ENCODE measurements at regions not wholly inside any gene's neighbourhood (a gene's known extent, or its start where the extent isn't known, plus 50 kb on each side); places are given as distances from the start of the nearest gene placed in this dataset.
"Not testable (repeated sequence)": the region's sequence is repeated elsewhere in the genome, so short reads cannot be mapped to it uniquely, and the experiment has no call there.

GRCh38 chr10:106378251-106378650 lies 786.3 kb downstream of the SORCS1 start:
- no peak for FAIRE-seq

- FAIRE-seq: no peak
Measured at GRCh38 chr10:106370751-106371150, 793.8 kb downstream of the SORCS1 start.

GRCh38 chr10:106360870-106361269 lies 803.6 kb downstream of the SORCS1 start:
- FAIRE-seq: no peak

- FAIRE-seq: no peak
Measured at GRCh38 chr10:106355450-106355849, 809.1 kb downstream of the SORCS1 start.

- FAIRE-seq: no peak
Measured at GRCh38 chr10:106348933-106349332, 815.6 kb downstream of the SORCS1 start.

GRCh38 chr10:106347547-106347946 lies 817.0 kb downstream of the SORCS1 start:
- no peak for FAIRE-seq

- FAIRE-seq: not testable (repeated sequence)
Measured at GRCh38 chr10:106343539-106343938, 821.0 kb downstream of the SORCS1 start.

- FAIRE-seq: no peak
Measured at GRCh38 chr10:106341356-106341755, 823.1 kb downstream of the SORCS1 start.

GRCh38 chr10:106338486-106338885 lies 826.0 kb downstream of the SORCS1 start:
- FAIRE-seq: no peak

GRCh38 chr10:106336874-106337273 lies 827.6 kb downstream of the SORCS1 start:
- no peak for FAIRE-seq

- FAIRE-seq: no peak
Measured at GRCh38 chr10:106327747-106328146, 836.8 kb downstream of the SORCS1 start.

- FAIRE-seq: no peak
Measured at GRCh38 chr10:106320876-106321275, 843.6 kb downstream of the SORCS1 start.

- no peak for FAIRE-seq
Measured at GRCh38 chr10:106320078-106320477, 844.4 kb downstream of the SORCS1 start.

- no peak for FAIRE-seq
Measured at GRCh38 chr10:106317554-106317953, 847.0 kb downstream of the SORCS1 start.

GRCh38 chr10:106313041-106313440 lies 851.5 kb downstream of the SORCS1 start:
- FAIRE-seq: no peak

- no peak for FAIRE-seq
Measured at GRCh38 chr10:106312087-106312486, 852.4 kb downstream of the SORCS1 start.

- no peak for FAIRE-seq
Measured at GRCh38 chr10:106311590-106311989, 852.9 kb downstream of the SORCS1 start.

- FAIRE-seq: no peak
Measured at GRCh38 chr10:106310596-106310995, 853.9 kb downstream of the SORCS1 start.

GRCh38 chr10:106309376-106309775 lies 855.1 kb downstream of the SORCS1 start:
- FAIRE-seq: no peak

GRCh38 chr10:106308284-106308683 lies 856.2 kb downstream of the SORCS1 start:
- no peak for FAIRE-seq

- FAIRE-seq: no peak
Measured at GRCh38 chr10:106304056-106304455, 860.5 kb downstream of the SORCS1 start.

- no peak for FAIRE-seq
Measured at GRCh38 chr10:106302961-106303360, 861.5 kb downstream of the SORCS1 start.

GRCh38 chr10:106301146-106301545 lies 863.4 kb downstream of the SORCS1 start:
- FAIRE-seq: no peak

GRCh38 chr10:106296750-106297392 lies 867.6 kb downstream of the SORCS1 start:
- FAIRE-seq: no peak

Data from islet of Langerhans (tissue), 1 donor.